Right lobe of liver (tissue), 4 donors: ENCODE measurements at regions not wholly inside any gene's neighbourhood (a gene's known extent, or its start where the extent isn't known, plus 50 kb on each side); places are given as distances from the start of the nearest gene placed in this dataset.

Experiments
- POLR2A ChIP-seq: fragments of 450-650 bp; IDR thresholded peaks from one replicate; pipeline ENCODE4 v1.6.1; 2017; ENCODE audit warnings: antibody characterized with exemption, mild to moderate bottlenecking
- TF ChIP-seq, protein P1 (sequence below), 4 donors: fragments of 200-600 bp in 3 of 4; fragments of 450-650 bp in 1 of 4; IDR thresholded peaks; one replicate each; pipeline versions ENCODE4 v1.5.1 to v1.8.0; 2016 to 2022; ENCODE audit warnings: antibody characterized with exemption in 4 of 4, mild to moderate bottlenecking in 2 of 4
- donor health status: DM: no; HTN: no; CAD: no.
- donor health status: DM: no; HTN: no; CAD: no.
- donor health status: DM: no; HTN: yes; CAD: no.

GRCh38 chr4:19368800-19369199 lies 882.9 kb upstream of the SLIT2 start:
- TF ChIP-seq, protein P1, sequence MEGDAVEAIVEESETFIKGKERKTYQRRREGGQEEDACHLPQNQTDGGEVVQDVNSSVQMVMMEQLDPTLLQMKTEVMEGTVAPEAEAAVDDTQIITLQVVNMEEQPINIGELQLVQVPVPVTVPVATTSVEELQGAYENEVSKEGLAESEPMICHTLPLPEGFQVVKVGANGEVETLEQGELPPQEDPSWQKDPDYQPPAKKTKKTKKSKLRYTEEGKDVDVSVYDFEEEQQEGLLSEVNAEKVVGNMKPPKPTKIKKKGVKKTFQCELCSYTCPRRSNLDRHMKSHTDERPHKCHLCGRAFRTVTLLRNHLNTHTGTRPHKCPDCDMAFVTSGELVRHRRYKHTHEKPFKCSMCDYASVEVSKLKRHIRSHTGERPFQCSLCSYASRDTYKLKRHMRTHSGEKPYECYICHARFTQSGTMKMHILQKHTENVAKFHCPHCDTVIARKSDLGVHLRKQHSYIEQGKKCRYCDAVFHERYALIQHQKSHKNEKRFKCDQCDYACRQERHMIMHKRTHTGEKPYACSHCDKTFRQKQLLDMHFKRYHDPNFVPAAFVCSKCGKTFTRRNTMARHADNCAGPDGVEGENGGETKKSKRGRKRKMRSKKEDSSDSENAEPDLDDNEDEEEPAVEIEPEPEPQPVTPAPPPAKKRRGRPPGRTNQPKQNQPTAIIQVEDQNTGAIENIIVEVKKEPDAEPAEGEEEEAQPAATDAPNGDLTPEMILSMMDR (IDR thresholded peaks at IDR 0.05), result no peak
- no peak for TF ChIP-seq POLR2A
